ENCODE measurements at regions not wholly inside any gene's neighbourhood (a gene's known extent, or its start where the extent isn't known, plus 50 kb on each side); places are given as distances from the start of the nearest gene placed in this dataset.

GRCh38 chr12:29039013-29039412 is 110.1 kb upstream of the FAR2 start:
- TF ChIP-seq CTCF (conservative IDR thresholded peaks at IDR 0.05; ENCODE audit: low read depth, low read length): no peak
- DNase-seq (ENCODE audit: low read depth): no peak
- H3K4me3 ChIP-seq (ENCODE audit: low read length): no peak overlapping the region

- DNase-seq (ENCODE audit: low read depth): no peak
- H3K4me3 ChIP-seq (ENCODE audit: low read length): no peak overlapping the region
- no peak for TF ChIP-seq CTCF (conservative IDR thresholded peaks at IDR 0.05; ENCODE audit: low read depth, low read length)
Measured at GRCh38 chr12:29041621-29042020, 107.5 kb upstream of the FAR2 start.

GRCh38 chr12:29043069-29043468 is 106.0 kb upstream of the FAR2 start:
- DNase-seq (ENCODE audit: low read depth): no peak
- no peak overlapping the region for H3K4me3 ChIP-seq (ENCODE audit: low read length)
- no peak for TF ChIP-seq CTCF (conservative IDR thresholded peaks at IDR 0.05; ENCODE audit: low read depth, low read length)

- no peak overlapping the region for H3K4me3 ChIP-seq (ENCODE audit: low read length)
- no peak for TF ChIP-seq CTCF (conservative IDR thresholded peaks at IDR 0.05; ENCODE audit: low read depth, low read length)
- no peak for DNase-seq (ENCODE audit: low read depth)
Measured at GRCh38 chr12:29044799-29045198, 104.3 kb upstream of the FAR2 start.

- H3K4me3 ChIP-seq (ENCODE audit: low read length): no peak overlapping the region
- TF ChIP-seq CTCF (conservative IDR thresholded peaks at IDR 0.05; ENCODE audit: low read depth, low read length): no peak
- no peak for DNase-seq (ENCODE audit: low read depth)
Measured at GRCh38 chr12:29048787-29049186, 100.3 kb upstream of the FAR2 start.

GRCh38 chr12:29050503-29050902 is 98.6 kb upstream of the FAR2 start:
- no peak for DNase-seq (ENCODE audit: low read depth)
- no peak overlapping the region for H3K4me3 ChIP-seq (ENCODE audit: low read length)
- no peak for TF ChIP-seq CTCF (conservative IDR thresholded peaks at IDR 0.05; ENCODE audit: low read depth, low read length)

- no peak for DNase-seq (ENCODE audit: low read depth)
- H3K4me3 ChIP-seq (ENCODE audit: low read length): no peak overlapping the region
- no peak for TF ChIP-seq CTCF (conservative IDR thresholded peaks at IDR 0.05; ENCODE audit: low read depth, low read length)
Measured at GRCh38 chr12:29051221-29051620, 97.9 kb upstream of the FAR2 start.

All from retinal pigment epithelial cell (primary cell).